PC-3 (cell line): ENCODE measurements at regions not wholly inside any gene's neighbourhood (a gene's known extent, or its start where the extent isn't known, plus 50 kb on each side); places are given as distances from the start of the nearest gene placed in this dataset.

Source experiments
- CTCF ChIP-seq: fragments of 300-600 bp; sonication (generic); conservative IDR thresholded peaks from 2 replicates; pipeline ENCODE4 v1.5.1; 2017; ENCODE audit warnings: antibody characterized with exemption, low read depth, mild to moderate bottlenecking, low read length
- EZH2 ChIP-seq: fragments of 300-600 bp; sonication (generic); IDR thresholded peaks from one replicate; pipeline ENCODE4 v1.6.1; 2017; ENCODE audit warnings: antibody characterized with exemption, mild to moderate bottlenecking, low read length; ENCODE audit not compliant: unreplicated experiment

- TF ChIP-seq EZH2 (no peak), CTCF (no peak)
Observed at GRCh38 chr20:24818056-24818455, 131.0 kb upstream of the CST7 start.
